ENCODE measurements at regions not wholly inside any gene's neighbourhood (a gene's known extent, or its start where the extent isn't known, plus 50 kb on each side); places are given as distances from the start of the nearest gene placed in this dataset.
"Not testable (repeated sequence)": the region's sequence is repeated elsewhere in the genome, so short reads cannot be mapped to it uniquely, and the experiment has no call there.

- ChIA-PET CTCF (interaction anchor here in 1 of 2 donors (0.7 kb wide), 2 partner anchors 17 to 41 kb away, joined by 4 read pairs; no protein-coding TSS in a partner anchor), POLR2A (no interaction called here)
- H3K4me1 Mint-ChIP-seq: no peaks in the 10 kb centered on the region
- no peak for DNase-seq
- H3K4me3 ChIP-seq (ENCODE audit: control insufficient read depth in 1 of 2, extremely low read depth in 1 of 2, low read length in 1 of 2): no peak overlapping the region
- no peak overlapping the region for H3K4me3 Mint-ChIP-seq
- no peaks in the 10 kb centered on the region for H3K36me3 ChIP-seq (ENCODE audit: control insufficient read depth in 2 of 2, extremely low read depth in 1 of 2, insufficient read depth in 1 of 2, low read length in 1 of 2)
- H3K27me3 Mint-ChIP-seq: peaks cover 2 to 6% of the 10 kb centered on the region in 2 donors
- H3K9me3 Mint-ChIP-seq: no peaks in the 10 kb centered on the region
- no peak overlapping the region for H3K27ac ChIP-seq (ENCODE audit: low read length)
- H3K27ac Mint-ChIP-seq: no peak overlapping the region
- H3K27me3 ChIP-seq (replicated peaks in 1 of 2; ENCODE audit: control insufficient read depth in 2 of 2, extremely low read depth in 1 of 2, insufficient read depth in 2 of 2, low read length in 1 of 2): no peaks in the 10 kb centered on the region
- WGBS (ENCODE audit: insufficient coverage): no CpG with 5 or more reads among the region's 4 CpGs
- no peaks in the 10 kb centered on the region for H3K9me3 ChIP-seq
- ATAC-seq (replicated peaks in 1 of 4): no peak
- H3K36me3 Mint-ChIP-seq: no peaks in the 10 kb centered on the region
- H3K4me1 ChIP-seq (ENCODE audit: control insufficient read depth in 1 of 2, extremely low read depth in 1 of 2, insufficient read depth in 2 of 2, low read length in 2 of 2): no peaks in the 10 kb centered on the region
Measured at GRCh38 chr6:21752054-21752811, 158.7 kb downstream of the SOX4 start.

- Mint-ChIP-seq H3K4me3 (no peak overlapping the region), H3K9me3 (no peaks in the 10 kb centered on the region), H3K27ac (no peak overlapping the region), H3K4me1 (no peaks in the 10 kb centered on the region), H3K36me3 (no peaks in the 10 kb centered on the region), H3K27me3 (peaks cover 2 to 6% of the 10 kb centered on the region in 2 donors)
- Histone ChIP-seq H3K4me1 (ENCODE audit: control insufficient read depth in 1 of 2, extremely low read depth in 1 of 2, insufficient read depth in 2 of 2, low read length in 2 of 2) (no peaks in the 10 kb centered on the region), H3K4me3 (ENCODE audit: control insufficient read depth in 1 of 2, extremely low read depth in 1 of 2, low read length in 1 of 2) (no peak overlapping the region), H3K27me3 (replicated peaks in 1 of 2; ENCODE audit: control insufficient read depth in 2 of 2, extremely low read depth in 1 of 2, insufficient read depth in 2 of 2, low read length in 1 of 2) (no peaks in the 10 kb centered on the region), H3K9me3 (no peaks in the 10 kb centered on the region), H3K36me3 (ENCODE audit: control insufficient read depth in 2 of 2, extremely low read depth in 1 of 2, insufficient read depth in 1 of 2, low read length in 1 of 2) (no peaks in the 10 kb centered on the region), H3K27ac (ENCODE audit: low read length) (no peak overlapping the region)
- no peak for DNase-seq
- no peak for ATAC-seq (replicated peaks in 1 of 4)
- POLR2A ChIA-PET: no interaction called here
- 61% methylated on average over 10 of the region's 11 CpGs for WGBS (ENCODE audit: insufficient coverage)
- CTCF ChIA-PET: no interaction called here
Measured at GRCh38 chr6:21753241-21754108, 159.9 kb downstream of the SOX4 start.

- ATAC-seq (replicated peaks in 1 of 4): no peak
- Histone ChIP-seq H3K36me3 (ENCODE audit: control insufficient read depth in 2 of 2, extremely low read depth in 1 of 2, insufficient read depth in 1 of 2, low read length in 1 of 2) (no peaks in the 10 kb centered on the region), H3K27me3 (replicated peaks in 1 of 2; ENCODE audit: control insufficient read depth in 2 of 2, extremely low read depth in 1 of 2, insufficient read depth in 2 of 2, low read length in 1 of 2) (no peaks in the 10 kb centered on the region), H3K27ac (ENCODE audit: low read length) (no peak overlapping the region), H3K4me3 (ENCODE audit: control insufficient read depth in 1 of 2, extremely low read depth in 1 of 2, low read length in 1 of 2) (no peak overlapping the region), H3K9me3 (no peaks in the 10 kb centered on the region), H3K4me1 (ENCODE audit: control insufficient read depth in 1 of 2, extremely low read depth in 1 of 2, insufficient read depth in 2 of 2, low read length in 2 of 2) (no peaks in the 10 kb centered on the region)
- POLR2A ChIA-PET: no interaction called here
- Mint-ChIP-seq H3K27me3 (peaks cover 2 to 6% of the 10 kb centered on the region in 2 donors), H3K36me3 (no peaks in the 10 kb centered on the region), H3K27ac (no peak overlapping the region), H3K4me1 (no peaks in the 10 kb centered on the region), H3K4me3 (no peak overlapping the region), H3K9me3 (no peaks in the 10 kb centered on the region)
- CTCF ChIA-PET: no interaction called here
- no CpG with 5 or more reads among the region's 5 CpGs for WGBS (ENCODE audit: insufficient coverage)
- no peak for DNase-seq
Measured at GRCh38 chr6:21754891-21755290, 161.3 kb downstream of the SOX4 start.

- no peak overlapping the region for H3K4me3 ChIP-seq (ENCODE audit: control insufficient read depth in 1 of 2, extremely low read depth in 1 of 2, low read length in 1 of 2)
- WGBS (ENCODE audit: insufficient coverage): 85% methylated on average over 2 of the region's 4 CpGs
- Mint-ChIP-seq H3K4me3 (no peak overlapping the region), H3K27me3 (peaks cover 2 to 3% of the 10 kb centered on the region in 2 donors), H3K4me1 (no peaks in the 10 kb centered on the region), H3K36me3 (no peaks in the 10 kb centered on the region), H3K27ac (no peak overlapping the region), H3K9me3 (no peaks in the 10 kb centered on the region)
- ChIA-PET CTCF (no interaction called here), POLR2A (no interaction called here)
- H3K36me3 ChIP-seq (ENCODE audit: control insufficient read depth in 2 of 2, extremely low read depth in 1 of 2, insufficient read depth in 1 of 2, low read length in 1 of 2): no peaks in the 10 kb centered on the region
- no peak for DNase-seq
- no peak for ATAC-seq (replicated peaks in 1 of 4)
- no peaks in the 10 kb centered on the region for H3K27me3 ChIP-seq (replicated peaks in 1 of 2; ENCODE audit: control insufficient read depth in 2 of 2, extremely low read depth in 1 of 2, insufficient read depth in 2 of 2, low read length in 1 of 2)
- no peaks in the 10 kb centered on the region for H3K9me3 ChIP-seq
- no peaks in the 10 kb centered on the region for H3K4me1 ChIP-seq (ENCODE audit: control insufficient read depth in 1 of 2, extremely low read depth in 1 of 2, insufficient read depth in 2 of 2, low read length in 2 of 2)
- no peak overlapping the region for H3K27ac ChIP-seq (ENCODE audit: low read length)
Measured at GRCh38 chr6:21756487-21756886, 162.9 kb downstream of the SOX4 start.

GRCh38 chr6:21757392-21757791 is 163.8 kb downstream of the SOX4 start:
- ATAC-seq (replicated peaks in 1 of 4); H3K9me3 Mint-ChIP-seq; CTCF ChIA-PET; H3K36me3 ChIP-seq (ENCODE audit: control insufficient read depth in 2 of 2, extremely low read depth in 1 of 2, insufficient read depth in 1 of 2, low read length in 1 of 2); H3K36me3 Mint-ChIP-seq; H3K4me1 Mint-ChIP-seq; H3K4me3 Mint-ChIP-seq; DNase-seq; H3K27me3 Mint-ChIP-seq; H3K27ac ChIP-seq (ENCODE audit: low read length); H3K4me3 ChIP-seq (ENCODE audit: control insufficient read depth in 1 of 2, extremely low read depth in 1 of 2, low read length in 1 of 2); H3K27me3 ChIP-seq (replicated peaks in 1 of 2; ENCODE audit: control insufficient read depth in 2 of 2, extremely low read depth in 1 of 2, insufficient read depth in 2 of 2, low read length in 1 of 2); POLR2A ChIA-PET; H3K27ac Mint-ChIP-seq; H3K4me1 ChIP-seq (ENCODE audit: control insufficient read depth in 1 of 2, extremely low read depth in 1 of 2, insufficient read depth in 2 of 2, low read length in 2 of 2); H3K9me3 ChIP-seq: not testable (repeated sequence)
- whole genome bisulfite sequencing (ENCODE audit: insufficient coverage): 88% methylated on average over 9 of the region's 10 CpGs

- ATAC-seq (replicated peaks in 1 of 4): no peak
- H3K4me1 Mint-ChIP-seq: no peaks in the 10 kb centered on the region
- Histone ChIP-seq H3K27ac (ENCODE audit: low read length) (no peak overlapping the region), H3K36me3 (ENCODE audit: control insufficient read depth in 2 of 2, extremely low read depth in 1 of 2, insufficient read depth in 1 of 2, low read length in 1 of 2) (no peaks in the 10 kb centered on the region), H3K4me3 (ENCODE audit: control insufficient read depth in 1 of 2, extremely low read depth in 1 of 2, low read length in 1 of 2) (no peak overlapping the region), H3K27me3 (replicated peaks in 1 of 2; ENCODE audit: control insufficient read depth in 2 of 2, extremely low read depth in 1 of 2, insufficient read depth in 2 of 2, low read length in 1 of 2) (no peaks in the 10 kb centered on the region), H3K9me3 (no peaks in the 10 kb centered on the region), H3K4me1 (ENCODE audit: control insufficient read depth in 1 of 2, extremely low read depth in 1 of 2, insufficient read depth in 2 of 2, low read length in 2 of 2) (no peaks in the 10 kb centered on the region)
- no peaks in the 10 kb centered on the region for H3K27me3 Mint-ChIP-seq
- CTCF ChIA-PET: no interaction called here
- no peaks in the 10 kb centered on the region for H3K9me3 Mint-ChIP-seq
- H3K36me3 Mint-ChIP-seq: no peaks in the 10 kb centered on the region
- no peak overlapping the region for H3K27ac Mint-ChIP-seq
- POLR2A ChIA-PET: interaction anchor here in 1 of 2 donors (0.7 kb wide), 1 partner anchor 49 kb away, joined by 3 read pairs; no protein-coding TSS in a partner anchor
- WGBS (ENCODE audit: insufficient coverage): no CpG with 5 or more reads among the region's 5 CpGs
- no peak for DNase-seq
- no peak overlapping the region for H3K4me3 Mint-ChIP-seq
Measured at GRCh38 chr6:21759721-21760120, 166.2 kb downstream of the SOX4 start.

All from T-cell (primary cell).